SK-N-SH treated with all-trans-retinoic acid at 6 μM for 48 hours (cell line): ENCODE measurements at regions not wholly inside any gene's neighbourhood (a gene's known extent, or its start where the extent isn't known, plus 50 kb on each side); places are given as distances from the start of the nearest gene placed in this dataset.

Experiments
- GLIS3 ChIP-seq: fragments of 250-450 bp; sonication (Bioruptor Pico); IDR thresholded peaks from 2 replicates; pipeline ENCODE4 v1.5.0; 2020; ENCODE audit warnings: mild to moderate bottlenecking, moderate library complexity
- ISL1 ChIP-seq: fragments of 250-450 bp; sonication (Bioruptor Pico); IDR thresholded peaks from 2 replicates; pipeline ENCODE4 v2.1.2; 2022; ENCODE audit warnings: mild to moderate bottlenecking, moderate library complexity
- PATZ1 ChIP-seq: fragments of 250-450 bp; sonication (Bioruptor Pico); IDR thresholded peaks from 2 replicates; pipeline ENCODE4 v1.8.0; 2020; ENCODE audit warnings: mild to moderate bottlenecking, moderate library complexity, borderline replicate concordance
- POU6F1 ChIP-seq: fragments of 250-450 bp; sonication (Bioruptor Pico); IDR thresholded peaks from 2 replicates; pipeline ENCODE4 v1.8.0; 2021; ENCODE audit warnings: low read depth, mild to moderate bottlenecking, moderate library complexity, borderline replicate concordance
- PPARA ChIP-seq: fragments of 250-450 bp; sonication (Bioruptor Pico); IDR thresholded peaks from 2 replicates; pipeline ENCODE4 v1.5.0; 2020; ENCODE audit warnings: mild to moderate bottlenecking, borderline replicate concordance
- RARB ChIP-seq: fragments of 250-450 bp; sonication (Bioruptor Pico); IDR thresholded peaks from 2 replicates; pipeline ENCODE4 v1.8.0; 2021; ENCODE audit warnings: mild to moderate bottlenecking, moderate library complexity
- ZFP30 ChIP-seq: fragments of 450-650 bp; formaldehyde crosslinking; IDR thresholded peaks from 2 replicates; pipeline ENCODE4 v1.5.0; 2022; ENCODE audit warnings: mild to moderate bottlenecking, moderate library complexity
- ZNF565 ChIP-seq: fragments of 450-650 bp; formaldehyde crosslinking; conservative IDR thresholded peaks from 2 replicates; pipeline ENCODE4 v1.5.0; 2020; ENCODE audit warnings: low read depth, mild to moderate bottlenecking, moderate library complexity
- ZNF70 ChIP-seq: fragments of 450-650 bp; formaldehyde crosslinking; IDR thresholded peaks from 2 replicates; pipeline ENCODE4 v1.5.0; 2020; ENCODE audit warnings: mild to moderate bottlenecking, moderate library complexity

GRCh38 chr2:195279840-195280427 is 377.1 kb upstream of the SLC39A10 start:
- TF ChIP-seq RARB (CRISPR knock-in tag) (no peak), ZNF565 (CRISPR knock-in tag) (no peak), PATZ1 (CRISPR knock-in tag) (no peak), PPARA (no peak), ZFP30 (CRISPR knock-in tag) (no peak), GLIS3 (no peak), ISL1 (CRISPR knock-in tag) (peak; percentile 72), POU6F1 (no peak), ZNF70 (no peak)
